NCI-H146 treated with DMSO at 0.1 percent for 48 hours (cell line): ENCODE measurements at regions not wholly inside any gene's neighbourhood (a gene's known extent, or its start where the extent isn't known, plus 50 kb on each side); places are given as distances from the start of the nearest gene placed in this dataset.

ENCODE experiments used
- DNase-seq: peaks from one replicate; lab custom pipeline; 2025; ENCODE audit not compliant: unreplicated experiment; lab: John Stamatoyannopoulos, UW

DNA sequence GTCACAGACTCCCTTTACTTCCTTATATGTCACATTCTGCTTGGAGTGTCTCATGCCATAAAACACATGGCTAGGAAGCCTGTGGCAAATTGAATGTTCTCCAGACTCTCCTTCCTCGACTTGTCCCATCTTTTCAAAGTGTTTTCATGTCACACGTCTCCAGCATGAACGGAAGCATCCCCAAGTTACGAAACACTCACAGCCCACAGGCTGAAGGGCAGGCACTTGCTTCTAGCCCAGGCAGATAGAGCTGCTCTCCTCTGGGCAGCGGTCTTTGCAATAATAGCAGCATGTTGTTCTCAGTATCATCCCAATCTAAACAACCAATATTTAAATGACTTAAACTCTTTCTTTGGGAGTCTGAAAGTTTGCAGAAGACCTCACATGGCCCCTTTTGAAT is 85.3 kb upstream of the ADAMTS9 start:
- DNase-seq: no peak

DNA sequence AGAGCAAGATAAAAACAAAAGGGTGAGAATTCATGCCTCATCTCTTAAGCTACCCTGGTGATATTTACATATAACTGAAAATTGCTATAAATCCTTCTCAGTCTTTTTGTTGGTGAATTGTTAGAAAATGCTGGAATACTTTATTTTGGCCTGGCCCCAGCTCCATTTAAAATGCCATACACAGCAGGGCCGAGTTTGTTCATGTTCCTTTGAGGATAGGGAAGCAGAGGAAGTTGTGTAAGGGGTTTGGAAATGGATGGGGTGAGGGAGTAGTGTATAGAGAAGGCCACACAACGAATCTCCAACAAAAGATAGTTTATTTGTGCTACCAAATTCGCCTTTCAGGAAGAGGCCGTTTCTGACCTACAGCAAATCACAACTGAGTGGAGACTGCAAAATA is 78.6 kb upstream of the ADAMTS9 start:
- DNase-seq: no peak

DNA sequence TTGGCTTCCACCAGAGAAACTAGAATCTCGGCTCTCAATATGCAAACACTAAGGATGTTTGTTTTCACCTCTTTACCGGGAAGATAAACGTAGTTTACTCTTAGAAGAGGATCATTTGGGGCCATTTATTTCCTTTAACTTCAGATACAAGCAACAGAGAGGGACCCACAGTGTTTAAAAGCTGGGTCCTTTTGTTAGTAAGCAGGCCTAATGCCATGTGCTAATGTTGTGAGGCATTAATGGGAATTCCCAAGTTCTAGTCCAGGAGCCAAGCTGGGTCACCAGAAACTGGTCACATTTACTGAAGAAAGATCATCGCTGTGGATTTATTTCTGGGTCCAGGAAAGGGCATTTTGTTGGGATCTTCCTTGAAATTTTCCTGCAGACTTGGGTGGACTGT is 78.1 kb upstream of the ADAMTS9 start:
- no peak for DNase-seq

DNA sequence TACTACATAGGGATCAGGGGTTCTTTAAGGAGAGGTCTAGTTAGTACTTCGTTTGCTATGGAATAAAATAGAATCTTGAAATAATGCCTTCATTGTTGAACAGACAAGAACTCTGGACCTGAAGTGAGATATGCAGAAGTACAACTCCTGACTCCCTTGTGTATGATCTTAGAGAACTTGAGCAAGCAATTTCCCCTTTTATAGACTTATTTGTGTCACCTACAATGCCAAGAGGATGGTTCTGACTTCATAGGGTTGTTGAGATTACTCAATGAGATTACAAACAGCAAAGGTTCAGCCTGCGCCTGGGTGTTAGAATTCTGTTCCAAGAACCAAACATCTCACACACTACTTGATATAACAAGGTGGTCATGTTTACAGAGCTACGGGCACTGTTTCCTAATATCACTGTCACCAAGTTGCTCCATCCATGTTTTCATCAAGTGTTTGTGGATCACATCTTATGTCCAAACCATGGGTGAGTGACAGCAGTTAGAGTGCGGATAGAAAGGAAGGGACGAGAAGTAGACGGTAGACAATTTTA is 76.7 kb upstream of the ADAMTS9 start:
- DNase-seq: no peak

DNA sequence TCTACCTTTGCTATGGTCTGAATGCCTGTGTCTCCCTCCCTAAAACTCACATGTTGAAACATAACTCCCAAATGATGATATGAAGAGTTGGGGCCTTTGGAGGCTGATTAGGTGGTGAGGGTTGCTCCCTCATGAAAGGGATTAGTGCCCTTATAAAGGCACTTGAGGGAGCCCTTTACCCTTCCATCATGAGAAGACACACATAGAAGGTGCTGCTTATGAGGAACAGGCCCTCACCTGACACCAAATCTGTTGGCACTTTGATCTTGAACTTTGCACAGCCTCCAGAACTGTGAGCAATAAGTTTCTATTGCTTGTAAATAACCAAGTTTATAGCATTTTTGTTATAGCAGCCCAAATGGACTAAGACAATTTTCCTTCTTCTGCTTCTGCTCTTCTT is 76.2 kb upstream of the ADAMTS9 start:
- DNase-seq: no peak

DNA sequence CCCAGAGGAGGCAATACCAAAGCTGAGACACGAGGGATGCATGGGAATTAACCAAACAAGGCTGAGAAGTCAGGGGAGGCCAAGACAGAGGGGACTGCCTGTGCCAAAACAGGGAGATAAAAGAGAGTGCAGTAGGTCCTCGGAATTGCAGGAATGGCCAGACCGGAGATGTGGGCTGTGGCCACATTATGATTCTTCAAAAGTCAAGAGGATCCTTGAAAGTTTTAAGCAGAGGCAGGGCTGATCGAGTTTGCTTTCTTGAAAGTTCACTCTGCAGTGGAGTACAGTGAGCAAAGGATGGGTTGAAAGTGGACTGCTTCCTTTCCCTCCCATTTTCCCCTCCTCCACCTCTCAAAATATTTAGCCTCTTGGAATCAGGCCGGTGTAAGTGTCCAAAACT is 73.9 kb upstream of the ADAMTS9 start:
- DNase-seq: no peak

DNA sequence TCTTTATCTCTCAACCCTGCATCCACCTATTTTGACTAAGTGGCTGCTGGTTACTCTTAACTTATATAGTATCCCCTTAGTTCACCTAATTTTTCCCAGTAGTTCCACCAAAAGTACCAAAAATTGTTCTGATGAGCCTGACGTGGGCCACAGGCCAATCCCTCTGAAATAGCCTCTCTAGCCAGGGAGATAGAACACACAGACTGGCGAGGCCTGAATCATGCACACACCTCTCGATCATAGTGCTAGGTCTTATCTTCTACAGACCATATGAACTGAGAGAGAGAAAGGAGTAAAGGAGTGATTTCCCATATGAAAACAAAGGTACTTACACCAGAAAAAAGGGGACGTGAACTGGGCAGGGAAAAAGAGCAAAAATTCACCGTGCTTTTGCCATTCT is 72.5 kb upstream of the ADAMTS9 start:
- no peak for DNase-seq

DNA sequence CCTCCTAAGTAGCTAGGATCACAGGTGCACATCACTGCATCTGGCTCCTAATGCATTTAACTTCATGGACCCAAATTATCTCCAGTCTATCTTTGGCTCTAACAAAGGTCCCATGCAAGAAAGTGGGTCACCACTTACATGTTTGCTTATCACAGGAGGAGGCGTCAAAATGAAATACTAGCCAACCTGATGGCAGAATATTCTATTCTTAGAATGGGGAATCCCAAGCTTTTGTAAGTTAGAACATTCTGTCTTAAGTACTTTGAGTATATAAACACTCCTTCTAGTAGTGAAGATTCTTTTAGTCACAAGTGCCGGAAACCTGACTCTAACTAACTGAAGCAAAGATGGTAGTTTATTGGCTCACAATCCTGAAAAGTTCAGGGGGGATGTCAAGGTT is 72.0 kb upstream of the ADAMTS9 start:
- DNase-seq: no peak

DNA sequence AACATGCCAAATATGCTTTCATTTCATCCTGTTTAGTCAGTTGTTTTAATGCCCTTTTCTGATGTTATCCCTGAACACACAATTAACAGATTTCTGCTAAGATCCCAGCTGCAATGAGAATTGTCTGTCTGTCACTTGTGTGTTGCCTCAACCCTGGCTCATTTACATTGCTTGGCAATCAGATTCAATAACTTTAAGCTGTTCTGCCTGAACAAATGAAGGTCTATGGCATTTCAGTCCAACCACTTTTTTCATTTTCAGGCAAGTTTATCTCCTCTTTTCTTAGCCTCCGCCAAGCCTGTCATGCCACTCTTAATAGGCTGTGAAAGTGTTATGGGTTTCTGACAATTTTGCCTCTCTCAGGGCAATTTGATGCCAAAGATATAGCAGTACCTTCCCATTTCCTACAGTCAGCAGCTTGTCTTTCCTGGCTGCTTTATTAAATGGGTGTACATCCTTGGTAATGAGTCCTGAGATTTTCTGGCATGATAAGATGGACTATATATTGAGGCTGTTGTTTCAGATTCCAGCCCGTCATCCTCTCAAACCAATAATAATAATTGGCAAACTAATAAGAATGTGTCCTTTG is 68.7 kb upstream of the ADAMTS9 start:
- DNase-seq: no peak

DNA sequence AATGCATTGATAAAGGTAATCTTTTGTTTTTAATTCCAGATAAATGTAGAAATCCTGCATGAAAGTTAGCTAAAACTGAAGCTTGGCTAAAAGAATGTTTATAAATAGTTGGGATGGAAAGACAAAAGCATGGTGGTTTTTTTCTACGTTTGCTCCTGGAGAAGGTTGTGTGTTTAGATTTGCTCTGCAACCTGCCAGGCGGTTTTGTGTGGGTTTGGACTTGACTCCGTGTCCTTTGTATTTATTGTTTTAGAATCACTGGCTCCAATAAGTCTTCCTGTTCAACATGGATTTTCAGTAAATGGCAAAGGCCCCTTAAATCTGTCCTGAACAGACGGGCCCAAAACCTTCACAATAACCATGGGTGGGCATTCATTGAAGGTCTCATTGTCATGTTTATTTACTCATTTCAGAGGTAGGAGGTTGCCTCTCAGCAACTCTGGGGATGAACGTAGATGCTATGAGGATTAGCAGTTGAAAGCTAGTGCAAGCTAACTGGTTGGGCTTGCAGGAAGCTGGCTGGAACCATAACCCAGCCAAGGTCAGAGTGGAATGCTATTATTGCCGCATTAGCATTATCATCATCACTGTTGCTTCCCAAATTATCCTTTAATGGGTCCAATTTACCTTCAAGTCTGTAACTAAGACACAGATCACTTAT is 60.6 kb upstream of the ADAMTS9 start:
- DNase-seq: no peak

DNA sequence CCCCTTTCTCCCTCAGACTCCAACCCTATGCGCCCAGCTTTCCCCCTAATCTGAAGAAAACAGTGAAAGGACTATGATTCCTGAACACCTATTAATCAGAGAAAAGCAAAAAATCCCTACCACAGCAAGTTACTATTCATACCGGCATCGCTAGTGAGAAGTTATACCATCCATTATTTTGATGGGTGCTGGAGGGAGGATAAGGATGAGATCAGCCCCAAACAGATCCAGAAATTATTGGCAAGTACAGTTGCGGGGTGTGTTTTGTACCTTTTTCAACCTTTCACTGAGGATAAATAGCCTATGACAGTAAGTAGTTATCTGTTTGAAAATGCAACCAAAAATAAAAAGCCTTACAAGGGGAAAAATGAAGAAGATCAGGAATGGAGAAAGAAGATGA is 59.9 kb upstream of the ADAMTS9 start:
- DNase-seq: no peak

DNA sequence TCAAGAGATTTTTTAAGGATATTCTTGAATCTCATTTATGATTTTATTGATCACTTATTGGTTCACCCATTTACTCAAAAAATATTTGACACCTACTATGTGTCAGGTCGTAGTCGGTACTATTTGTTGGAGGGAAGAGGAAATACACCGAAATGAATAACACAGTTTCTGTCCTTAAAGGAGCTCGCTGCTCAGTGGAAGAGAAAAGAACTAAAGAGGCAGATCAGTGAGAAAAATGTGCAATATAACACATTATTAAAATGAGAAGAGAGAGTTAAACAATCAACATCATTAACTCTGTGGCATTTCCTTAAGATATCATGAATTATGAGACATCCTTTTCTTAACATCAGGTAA is 56.1 kb upstream of the ADAMTS9 start:
- DNase-seq: no peak

DNA sequence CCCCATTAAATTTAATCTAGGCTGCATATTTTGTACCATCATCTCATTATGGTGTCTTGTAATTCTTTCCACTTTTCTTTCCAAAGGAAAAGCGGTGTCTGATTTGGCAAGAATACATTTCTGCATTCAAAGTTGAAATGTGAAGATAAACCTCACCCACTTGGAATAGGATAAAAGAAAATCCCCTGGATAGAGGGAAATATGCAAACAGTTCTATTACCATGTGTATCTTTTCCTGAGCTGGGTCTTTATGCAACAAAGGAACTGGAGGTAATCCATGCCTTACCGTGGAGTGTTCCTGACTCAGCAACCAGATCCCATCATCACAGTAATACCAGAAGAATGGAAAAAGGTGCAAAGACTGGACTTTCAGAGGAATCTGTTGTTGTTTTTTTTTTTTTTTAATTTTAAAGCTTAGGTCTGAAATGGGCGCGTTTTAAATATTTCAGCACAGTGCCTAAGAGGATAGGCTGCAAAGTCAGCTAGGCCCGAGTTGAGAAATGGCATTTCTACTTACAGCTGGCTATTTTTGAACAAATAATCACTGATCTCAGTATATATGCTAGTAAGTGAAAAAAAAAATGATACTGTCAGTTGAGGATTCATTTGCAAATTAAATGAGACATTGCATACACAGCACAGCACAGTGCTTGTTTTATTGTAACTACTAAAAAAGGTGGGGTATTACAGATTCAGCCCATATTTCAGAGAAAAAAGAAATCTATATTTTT is 55.5 kb upstream of the ADAMTS9 start:
- no peak for DNase-seq

DNA sequence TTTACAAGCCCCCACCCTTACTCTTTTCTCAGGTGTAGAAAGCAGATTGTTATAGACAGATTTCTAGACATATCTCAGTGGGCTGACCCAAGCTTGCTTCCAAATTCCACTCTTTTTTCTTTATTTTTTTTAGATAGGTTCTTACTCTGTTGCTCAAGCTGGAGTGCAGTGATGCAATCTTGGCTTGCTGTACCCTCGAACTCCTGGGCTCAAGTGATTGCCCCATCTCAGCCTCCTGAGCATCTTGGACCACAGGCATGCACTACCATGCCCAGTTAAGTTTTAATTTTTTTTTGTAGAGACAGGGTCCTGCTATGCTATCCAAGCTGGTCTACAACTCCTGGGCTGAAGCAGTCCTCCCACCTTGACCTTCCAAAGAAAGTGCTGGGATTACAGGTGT is 53.5 kb upstream of the ADAMTS9 start:
- no peak for DNase-seq

DNA sequence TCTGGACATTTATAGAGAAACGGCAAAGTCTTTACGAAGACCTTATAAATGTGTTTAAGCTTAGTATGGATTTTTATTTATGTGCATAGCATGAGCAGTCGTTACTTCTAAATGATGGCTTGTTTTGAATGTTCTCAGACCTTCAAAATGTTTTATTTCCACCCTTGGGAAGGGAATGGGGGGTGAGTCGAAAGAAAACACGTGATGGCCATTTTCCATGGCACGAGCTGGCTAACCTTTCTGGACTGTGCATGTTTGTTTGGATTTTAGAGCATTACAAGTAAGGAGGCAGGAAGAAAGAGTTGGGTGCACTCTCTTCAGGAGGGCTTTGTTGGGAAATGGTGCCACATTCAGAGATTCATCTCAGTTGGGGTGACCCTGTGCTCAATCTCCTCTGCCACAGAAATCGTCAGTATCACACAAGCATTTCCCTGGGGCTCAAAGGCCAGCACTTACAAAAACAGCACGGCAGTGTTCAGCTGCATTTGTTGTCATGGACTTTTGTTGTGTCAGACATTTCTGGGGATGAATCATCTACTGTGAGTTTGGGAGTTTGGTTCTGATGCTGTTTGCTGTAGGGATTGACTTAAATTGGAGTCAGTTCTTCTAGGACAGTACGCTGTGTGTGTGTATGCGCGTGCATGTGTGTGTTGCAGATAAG is 52.3 kb upstream of the ADAMTS9 start:
- DNase-seq: no peak
